HepG2 (cell line): ENCODE measurements at regions not wholly inside any gene's neighbourhood (a gene's known extent, or its start where the extent isn't known, plus 50 kb on each side); places are given as distances from the start of the nearest gene placed in this dataset.

Experiments
- CHCHD3 ChIP-seq: sonication (generic); formaldehyde crosslinking; IDR thresholded peaks from 2 replicates; pipeline ENCODE4 v1.8.0; 2022; ENCODE audit warnings: mild to moderate bottlenecking, missing genetic modification reagents, moderate library complexity
- CHD2 ChIP-seq: IDR thresholded peaks from 2 replicates; pipeline ENCODE4 v1.6.1; 2011; ENCODE audit warnings: low read depth, low read length, improper control_type of control experiment
- FOXM1 ChIP-seq: sonication (generic); formaldehyde crosslinking; IDR thresholded peaks from 2 replicates; pipeline ENCODE4 v1.5.0; 2020; ENCODE audit warnings: missing genetic modification reagents
- MTA3 ChIP-seq: sonication (generic); formaldehyde crosslinking; IDR thresholded peaks from 2 replicates; pipeline ENCODE4 v1.4.0; 2020; ENCODE audit warnings: missing genetic modification reagents
- ZBTB49 ChIP-seq: sonication (generic); formaldehyde crosslinking; IDR thresholded peaks from 2 replicates; pipeline ENCODE4 v1.4.0; 2020; ENCODE audit warnings: missing genetic modification reagents, borderline replicate concordance
- ZNF746 ChIP-seq: sonication (generic); formaldehyde crosslinking; IDR thresholded peaks from 2 replicates; pipeline ENCODE4 v1.8.0; 2022; ENCODE audit warnings: mild to moderate bottlenecking, missing genetic modification reagents
- TF ChIP-seq, protein P1 (sequence below): sonication (generic); formaldehyde crosslinking; IDR thresholded peaks from 2 replicates; pipeline ENCODE4 v1.4.0; 2020; ENCODE audit warnings: low read depth, mild to moderate bottlenecking, missing genetic modification reagents
- TF ChIP-seq, protein P2 (sequence below): sonication (generic); formaldehyde crosslinking; IDR thresholded peaks from 2 replicates; pipeline ENCODE4 v1.8.0; 2022; ENCODE audit warnings: missing genetic modification reagents, low read depth, mild to moderate bottlenecking, borderline replicate concordance

DNA sequence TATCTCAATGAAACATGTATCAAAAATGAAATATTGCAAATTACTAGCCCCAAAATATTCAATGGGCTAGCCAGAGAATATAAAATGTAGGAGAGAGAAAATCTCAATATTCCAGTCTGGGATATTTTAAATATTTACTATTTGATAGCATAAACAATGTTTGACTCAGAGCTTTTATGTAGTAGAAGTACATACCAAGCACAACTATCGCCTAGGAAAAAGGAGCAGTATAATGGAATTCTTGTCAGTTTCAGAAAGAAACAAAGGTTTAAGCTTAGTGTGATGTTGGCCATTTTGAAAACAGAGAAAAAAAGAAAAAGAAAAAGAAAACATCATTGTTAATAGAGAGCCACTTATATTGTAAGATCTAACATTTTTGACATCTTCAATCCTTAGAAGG lies 1961.9 kb upstream of the CELF4 start:
- no peak for TF ChIP-seq ZBTB49 (CRISPR knock-in tag)
- TF ChIP-seq, protein P1, sequence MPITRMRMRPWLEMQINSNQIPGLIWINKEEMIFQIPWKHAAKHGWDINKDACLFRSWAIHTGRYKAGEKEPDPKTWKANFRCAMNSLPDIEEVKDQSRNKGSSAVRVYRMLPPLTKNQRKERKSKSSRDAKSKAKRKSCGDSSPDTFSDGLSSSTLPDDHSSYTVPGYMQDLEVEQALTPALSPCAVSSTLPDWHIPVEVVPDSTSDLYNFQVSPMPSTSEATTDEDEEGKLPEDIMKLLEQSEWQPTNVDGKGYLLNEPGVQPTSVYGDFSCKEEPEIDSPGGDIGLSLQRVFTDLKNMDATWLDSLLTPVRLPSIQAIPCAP (CRISPR knock-in tag) = no peak
- no peak for TF ChIP-seq CHCHD3 (CRISPR knock-in tag)
- no peak for TF ChIP-seq ZNF746
- TF ChIP-seq, protein P2, sequence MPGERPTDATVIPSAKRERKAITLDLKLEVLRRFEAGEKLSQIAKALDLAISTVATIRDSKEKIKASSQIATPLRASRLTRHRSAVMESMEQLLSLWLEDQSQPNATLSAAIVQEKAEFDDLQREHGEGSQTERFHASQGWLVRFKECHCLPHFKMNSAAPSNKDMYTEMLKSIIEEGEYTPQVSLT (CRISPR knock-in tag) = no peak
- no peak for TF ChIP-seq CHD2
- TF ChIP-seq FOXM1 = no peak
- no peak for TF ChIP-seq MTA3 (CRISPR knock-in tag)
